HL-60 (cell line): ENCODE measurements at regions not wholly inside any gene's neighbourhood (a gene's known extent, or its start where the extent isn't known, plus 50 kb on each side); places are given as distances from the start of the nearest gene placed in this dataset.

Source experiments
- DNase-seq, 2 experiments: peaks; one replicate each; pipeline ENCODE4 v3.0.0-alpha.2; 2010 to 2020; ENCODE audit warnings: low read depth in 1 of 2, low spot score in 1 of 2
- H3K27ac ChIP-seq: fragments of 250-450 bp; sonication (Bioruptor Pico); replicated peaks from 2 replicates; pipeline ENCODE4 v1.5.1; 2020; ENCODE audit warnings: mild to moderate bottlenecking, moderate library complexity
- H3K27me3 ChIP-seq: fragments of 250-450 bp; sonication (Bioruptor Pico); 2 replicates; pipeline ENCODE4 v1.5.1; 2021; ENCODE audit warnings: mild to moderate bottlenecking, moderate library complexity; ENCODE audit not compliant: insufficient read depth, poor library complexity, severe bottlenecking
- H3K4me3 ChIP-seq: replicated peaks from 2 replicates; pipeline ENCODE4 v1.5.1; 2011; ENCODE audit warnings: mild to moderate bottlenecking, control low read depth, low read length; ENCODE audit not compliant: insufficient read depth
- CTCF ChIP-seq: IDR thresholded peaks from one replicate; pipeline ENCODE4 v1.5.1; 2011; ENCODE audit warnings: low read length, control low read depth, inconsistent platforms; ENCODE audit not compliant: insufficient read depth
- GABPA ChIP-seq: IDR thresholded peaks from 2 replicates; pipeline ENCODE4 v1.6.1; 2012; ENCODE audit warnings: low read depth
- POLR2AphosphoS5 ChIP-seq: IDR thresholded peaks from 2 replicates; pipeline ENCODE4 v1.6.1; 2012; ENCODE audit warnings: low read depth
- SPI1 ChIP-seq: IDR thresholded peaks from 2 replicates; pipeline ENCODE4 v1.6.1; 2012; ENCODE audit warnings: low read depth, mild to moderate bottlenecking, borderline replicate concordance
- TF ChIP-seq, protein P1 (sequence below): IDR thresholded peaks from 2 replicates; pipeline ENCODE4 v1.6.1; 2012; ENCODE audit warnings: low read depth; ENCODE audit not compliant: insufficient replicate concordance

DNA sequence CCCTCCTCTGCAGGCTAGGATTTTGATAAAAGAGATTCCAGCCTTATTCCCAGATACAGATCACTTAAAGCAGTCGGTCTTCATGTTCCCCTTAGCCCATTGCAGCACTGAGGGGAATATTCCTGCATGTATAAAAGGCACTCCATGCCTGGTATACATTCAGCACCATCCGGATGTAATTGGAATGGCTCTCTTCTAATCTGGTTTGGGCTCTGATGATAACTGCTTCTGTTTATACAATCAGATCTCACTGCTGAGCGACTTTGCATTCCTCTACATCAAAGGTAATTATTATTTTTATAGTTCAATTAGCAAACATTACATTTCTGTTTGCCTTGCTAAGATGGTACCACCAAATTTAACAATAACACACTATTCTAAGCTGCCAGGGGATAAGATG lies 746.9 kb upstream of the CELF4 start:
- TF ChIP-seq CTCF (no peak), SPI1 (no peak), GABPA (no peak), POLR2AphosphoS5 (no peak)
- TF ChIP-seq, protein P1, sequence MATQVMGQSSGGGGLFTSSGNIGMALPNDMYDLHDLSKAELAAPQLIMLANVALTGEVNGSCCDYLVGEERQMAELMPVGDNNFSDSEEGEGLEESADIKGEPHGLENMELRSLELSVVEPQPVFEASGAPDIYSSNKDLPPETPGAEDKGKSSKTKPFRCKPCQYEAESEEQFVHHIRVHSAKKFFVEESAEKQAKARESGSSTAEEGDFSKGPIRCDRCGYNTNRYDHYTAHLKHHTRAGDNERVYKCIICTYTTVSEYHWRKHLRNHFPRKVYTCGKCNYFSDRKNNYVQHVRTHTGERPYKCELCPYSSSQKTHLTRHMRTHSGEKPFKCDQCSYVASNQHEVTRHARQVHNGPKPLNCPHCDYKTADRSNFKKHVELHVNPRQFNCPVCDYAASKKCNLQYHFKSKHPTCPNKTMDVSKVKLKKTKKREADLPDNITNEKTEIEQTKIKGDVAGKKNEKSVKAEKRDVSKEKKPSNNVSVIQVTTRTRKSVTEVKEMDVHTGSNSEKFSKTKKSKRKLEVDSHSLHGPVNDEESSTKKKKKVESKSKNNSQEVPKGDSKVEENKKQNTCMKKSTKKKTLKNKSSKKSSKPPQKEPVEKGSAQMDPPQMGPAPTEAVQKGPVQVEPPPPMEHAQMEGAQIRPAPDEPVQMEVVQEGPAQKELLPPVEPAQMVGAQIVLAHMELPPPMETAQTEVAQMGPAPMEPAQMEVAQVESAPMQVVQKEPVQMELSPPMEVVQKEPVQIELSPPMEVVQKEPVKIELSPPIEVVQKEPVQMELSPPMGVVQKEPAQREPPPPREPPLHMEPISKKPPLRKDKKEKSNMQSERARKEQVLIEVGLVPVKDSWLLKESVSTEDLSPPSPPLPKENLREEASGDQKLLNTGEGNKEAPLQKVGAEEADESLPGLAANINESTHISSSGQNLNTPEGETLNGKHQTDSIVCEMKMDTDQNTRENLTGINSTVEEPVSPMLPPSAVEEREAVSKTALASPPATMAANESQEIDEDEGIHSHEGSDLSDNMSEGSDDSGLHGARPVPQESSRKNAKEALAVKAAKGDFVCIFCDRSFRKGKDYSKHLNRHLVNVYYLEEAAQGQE, result no peak
- Histone ChIP-seq H3K4me3 (no peak overlapping the region), H3K27me3 (no peaks in the 10 kb centered on the region), H3K27ac (no peak overlapping the region)
- DNase-seq, result no peak

DNA sequence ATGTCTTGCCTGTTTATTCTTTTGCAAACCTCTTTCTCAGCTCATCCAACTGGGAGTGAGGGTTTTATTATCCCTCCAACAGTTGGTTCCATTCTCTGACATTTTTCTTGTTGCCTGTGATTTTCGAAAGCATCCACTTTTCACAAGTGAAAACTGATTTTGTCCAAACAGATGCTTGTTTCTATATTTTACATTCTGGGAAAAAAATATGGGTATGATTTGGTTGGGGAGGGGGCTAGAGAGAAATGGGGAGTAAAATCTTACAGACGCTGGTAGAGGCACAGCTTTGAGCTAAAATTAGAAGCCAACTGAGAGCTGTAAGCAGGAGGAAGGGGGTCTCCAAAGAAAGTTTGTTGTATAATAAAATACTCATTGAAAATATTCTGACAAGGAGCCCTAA lies 745.3 kb upstream of the CELF4 start:
- no peak overlapping the region for H3K4me3 ChIP-seq
- no peaks in the 10 kb centered on the region for H3K27me3 ChIP-seq
- TF ChIP-seq GABPA, result no peak
- H3K27ac ChIP-seq, result no peak overlapping the region
- DNase-seq, result no peak

- no peak overlapping the region for H3K27ac ChIP-seq
- DNase-seq, result no peak
- no peak for TF ChIP-seq SPI1
- TF ChIP-seq POLR2AphosphoS5, result no peak
- no peak for TF ChIP-seq GABPA
- TF ChIP-seq, protein P1, result no peak
- TF ChIP-seq CTCF, result no peak
Measured at GRCh38 chr18:38307914-38308313, 742.3 kb upstream of the CELF4 start.

GRCh38 chr18:38305961-38306360 lies 740.4 kb upstream of the CELF4 start:
- Histone ChIP-seq H3K4me3 (no peak overlapping the region), H3K27me3 (no peaks in the 10 kb centered on the region), H3K27ac (no peak overlapping the region)
- no peak for DNase-seq
- TF ChIP-seq POLR2AphosphoS5, result no peak
- no peak for TF ChIP-seq SPI1
- TF ChIP-seq, protein P1, result no peak
- no peak for TF ChIP-seq GABPA
- no peak for TF ChIP-seq CTCF

More at GRCh38 chr18:38307914-38308313, 742.3 kb upstream of the CELF4 start:
- Histone ChIP-seq H3K4me3 (no peak overlapping the region), H3K27me3 (no peaks in the 10 kb centered on the region)
